ENCODE measurements at regions not wholly inside any gene's neighbourhood (a gene's known extent, or its start where the extent isn't known, plus 50 kb on each side); places are given as distances from the start of the nearest gene placed in this dataset.
A peak's percentile ranks its signal among the peaks of the same experiment; 100 is the strongest.

- no peak for DNase-seq (ENCODE audit: low read depth)
Observed at GRCh38 chr12:82040987-82041743, 282.0 kb upstream of the PPFIA2 start.

- no peak for DNase-seq (ENCODE audit: low read depth)
Observed at GRCh38 chr12:82034769-82035168, 275.6 kb upstream of the PPFIA2 start.

GRCh38 chr12:82029936-82030335 lies 270.8 kb upstream of the PPFIA2 start:
- no peak for DNase-seq (ENCODE audit: low read depth)

- DNase-seq (ENCODE audit: low read depth): no peak
Observed at GRCh38 chr12:82028772-82029171, 269.6 kb upstream of the PPFIA2 start.

- no peak for DNase-seq (ENCODE audit: low read depth)
Observed at GRCh38 chr12:82027612-82028011, 268.5 kb upstream of the PPFIA2 start.

- no peak for DNase-seq (ENCODE audit: low read depth)
Observed at GRCh38 chr12:82025462-82025861, 266.3 kb upstream of the PPFIA2 start.

GRCh38 chr12:82019533-82019932 lies 260.4 kb upstream of the PPFIA2 start:
- DNase-seq (ENCODE audit: low read depth): no peak

GRCh38 chr12:82015623-82016347 lies 256.6 kb upstream of the PPFIA2 start:
- no peak for DNase-seq (ENCODE audit: low read depth)

GRCh38 chr12:82012176-82012575 lies 253.0 kb upstream of the PPFIA2 start:
- no peak for DNase-seq (ENCODE audit: low read depth)

- no peak for DNase-seq (ENCODE audit: low read depth)
Observed at GRCh38 chr12:82009524-82009923, 250.4 kb upstream of the PPFIA2 start.

GRCh38 chr12:82008251-82008650 lies 249.1 kb upstream of the PPFIA2 start:
- DNase-seq (ENCODE audit: low read depth): no peak

GRCh38 chr12:81998761-81999378 lies 239.7 kb upstream of the PPFIA2 start:
- peak; percentile 7 for DNase-seq (ENCODE audit: low read depth)

- no peak for DNase-seq (ENCODE audit: low read depth)
Observed at GRCh38 chr12:81992461-81992860, 233.3 kb upstream of the PPFIA2 start.

- DNase-seq (ENCODE audit: low read depth): no peak
Observed at GRCh38 chr12:81991868-81992267, 232.7 kb upstream of the PPFIA2 start.

- DNase-seq (ENCODE audit: low read depth): no peak
Observed at GRCh38 chr12:81988362-81988761, 229.2 kb upstream of the PPFIA2 start.

GRCh38 chr12:81987371-81987770 lies 228.2 kb upstream of the PPFIA2 start:
- no peak for DNase-seq (ENCODE audit: low read depth)

- no peak for DNase-seq (ENCODE audit: low read depth)
Observed at GRCh38 chr12:81976661-81977060, 217.5 kb upstream of the PPFIA2 start.

- no peak for DNase-seq (ENCODE audit: low read depth)
Observed at GRCh38 chr12:81974762-81975161, 215.6 kb upstream of the PPFIA2 start.

GRCh38 chr12:81968421-81968820 lies 209.3 kb upstream of the PPFIA2 start:
- DNase-seq (ENCODE audit: low read depth): no peak

GRCh38 chr12:81963636-81964035 lies 204.5 kb upstream of the PPFIA2 start:
- no peak for DNase-seq (ENCODE audit: low read depth)

GRCh38 chr12:81963026-81963425 lies 203.9 kb upstream of the PPFIA2 start:
- no peak for DNase-seq (ENCODE audit: low read depth)

- no peak for DNase-seq (ENCODE audit: low read depth)
Observed at GRCh38 chr12:81962126-81962856, 203.1 kb upstream of the PPFIA2 start.
